WTC11 (cell line): ENCODE measurements at regions not wholly inside any gene's neighbourhood (a gene's known extent, or its start where the extent isn't known, plus 50 kb on each side); places are given as distances from the start of the nearest gene placed in this dataset.

ENCODE experiments used
- CREM ChIP-seq: sonication (generic); formaldehyde crosslinking; IDR thresholded peaks from 2 replicates; pipeline ENCODE4 v1.8.1; 2022; ENCODE audit warnings: mild to moderate bottlenecking, missing genetic modification reagents, moderate library complexity
- E2F4 ChIP-seq: sonication (generic); formaldehyde crosslinking; IDR thresholded peaks from 2 replicates; pipeline ENCODE4 v1.8.1; 2022; ENCODE audit warnings: low read depth, mild to moderate bottlenecking, moderate library complexity, missing genetic modification reagents, borderline replicate concordance
- ETV6 ChIP-seq: sonication (generic); formaldehyde crosslinking; IDR thresholded peaks from 2 replicates; pipeline ENCODE4 v1.8.1; 2022; ENCODE audit warnings: mild to moderate bottlenecking, missing genetic modification reagents
- FOXP4 ChIP-seq: sonication (generic); formaldehyde crosslinking; IDR thresholded peaks from 2 replicates; pipeline ENCODE4 v1.8.0; 2022; ENCODE audit warnings: mild to moderate bottlenecking, missing genetic modification reagents
- HMGXB4 ChIP-seq: sonication (generic); formaldehyde crosslinking; IDR thresholded peaks from 2 replicates; pipeline ENCODE4 v1.8.1; 2023; ENCODE audit warnings: mild to moderate bottlenecking, moderate library complexity, missing genetic modification reagents
- NFATC4 ChIP-seq: fragments of 250-450 bp; sonication (Bioruptor Pico); IDR thresholded peaks from 2 replicates; pipeline ENCODE4 v1.9.0; 2021; ENCODE audit warnings: mild to moderate bottlenecking
- PRDM15 ChIP-seq: sonication (generic); formaldehyde crosslinking; IDR thresholded peaks from 2 replicates; pipeline ENCODE4 v1.8.0; 2022; ENCODE audit warnings: missing genetic modification reagents
- SP1 ChIP-seq: sonication (generic); formaldehyde crosslinking; conservative IDR thresholded peaks from 2 replicates; pipeline ENCODE4 v1.8.1; 2022; ENCODE audit warnings: missing genetic modification reagents
- STAT6 ChIP-seq: sonication (generic); formaldehyde crosslinking; conservative IDR thresholded peaks from 2 replicates; pipeline ENCODE4 v1.8.1; 2023; ENCODE audit warnings: mild to moderate bottlenecking, low read depth, missing genetic modification reagents, moderate library complexity
- USF1 ChIP-seq: sonication (generic); formaldehyde crosslinking; IDR thresholded peaks from 2 replicates; pipeline ENCODE4 v1.8.0; 2022; ENCODE audit warnings: mild to moderate bottlenecking, missing genetic modification reagents
- ZNF138 ChIP-seq: sonication (generic); formaldehyde crosslinking; conservative IDR thresholded peaks from 2 replicates; pipeline ENCODE4 v1.8.1; 2022; ENCODE audit warnings: mild to moderate bottlenecking, moderate library complexity, missing genetic modification reagents
- ZNF232 ChIP-seq: sonication (generic); formaldehyde crosslinking; IDR thresholded peaks from 2 replicates; pipeline ENCODE4 v1.8.0; 2022; ENCODE audit warnings: mild to moderate bottlenecking, missing genetic modification reagents
- ZNF281 ChIP-seq: sonication (generic); formaldehyde crosslinking; IDR thresholded peaks from 2 replicates; pipeline ENCODE4 v1.8.0; 2023; ENCODE audit warnings: mild to moderate bottlenecking, missing genetic modification reagents
- ZNF532 ChIP-seq: fragments of 250-450 bp; sonication (Bioruptor Pico); IDR thresholded peaks from 2 replicates; pipeline ENCODE4 v1.9.0; 2021; ENCODE audit warnings: mild to moderate bottlenecking, borderline replicate concordance

- TF ChIP-seq ZNF532 (CRISPR knock-in tag), result peak; percentile 98
- no peak for TF ChIP-seq STAT6 (CRISPR knock-in tag)
- TF ChIP-seq SP1 (CRISPR knock-in tag), result peak; percentile 49; the same call in 1 of the 2 replicates
- 0 out of 2 replicates have a peak, but pooled peaks have one; percentile 18 for TF ChIP-seq CREM (CRISPR knock-in tag)
- TF ChIP-seq ETV6 (CRISPR knock-in tag), result peak; percentile 72; the same call in 1 of the 2 replicates
- TF ChIP-seq E2F4 (CRISPR knock-in tag), result 0 out of 2 replicates have a peak, but pooled peaks have one; percentile 10
- TF ChIP-seq HMGXB4, result peak; percentile 79
- peak; percentile 58; the same call in 1 of the 2 replicates for TF ChIP-seq ZNF281 (CRISPR knock-in tag)
- no peak for TF ChIP-seq PRDM15
- peak; percentile 98 for TF ChIP-seq NFATC4 (CRISPR knock-in tag)
- TF ChIP-seq ZNF138 (CRISPR knock-in tag), result no peak
- TF ChIP-seq FOXP4, result peak; percentile 58; the same call in 1 of the 2 replicates
- TF ChIP-seq USF1 (CRISPR knock-in tag), result 0 out of 2 replicates have a peak, but pooled peaks have one; percentile 11
- no peak; the same call in 1 of the 2 replicates for TF ChIP-seq ZNF232
Observed at GRCh38 chr6:26240157-26241032, 124.6 kb upstream of the BTN3A2 start (continued).
